ENCODE measurements at regions not wholly inside any gene's neighbourhood (a gene's known extent, or its start where the extent isn't known, plus 50 kb on each side); places are given as distances from the start of the nearest gene placed in this dataset.

GRCh38 chr2:221075203-221075602 is 496.9 kb downstream of the EPHA4 start:
- H3K56ac ChIP-seq (ENCODE audit: insufficient read length, low read depth, low read length), result no peak overlapping the region
- no peak overlapping the region for H4K5ac ChIP-seq (ENCODE audit: insufficient read length, low read depth, low read length)
- no peak for DNase-seq
- H3K4ac ChIP-seq (ENCODE audit: low read depth, low read length), result no peak overlapping the region
- H3K27ac ChIP-seq (ENCODE audit: insufficient read length, low read depth, low read length), result no peak overlapping the region
- no peak overlapping the region for H3T11ph ChIP-seq (ENCODE audit: low read length)
- no peak overlapping the region for H2BK120ac ChIP-seq (ENCODE audit: low read depth, low read length, poor library complexity, severe bottlenecking)
- no peak overlapping the region for H4K91ac ChIP-seq (ENCODE audit: insufficient read length, low read depth, low read length)
- Mint-ChIP-seq H3K9me3 (peaks cover 22 to 31% of the 10 kb centered on the region in 2 experiments), H3K27ac (peak overlapping the region in 1 of 3 experiments; percentile 17; a peak in 1 of 7 replicates), H3K4me1 (no peaks in the 10 kb centered on the region), H3K36me3 (ENCODE audit: insufficient read depth in 1 of 3, low read depth in 3 of 3) (peaks cover 4 to 23% (median 11%) of the 10 kb centered on the region in 3 experiments; a peak in 6 of 7 replicates), H3K27me3 (ENCODE audit: low read depth) (no peaks in the 10 kb centered on the region), H3K4me3 (no peak overlapping the region)
- H2AFZ ChIP-seq (ENCODE audit: low read length), result no peak overlapping the region
- no peak for TF ChIP-seq CTCF (conservative IDR thresholded peaks at IDR 0.05)
- no peak overlapping the region for H3K9ac ChIP-seq (ENCODE audit: extremely low read depth, insufficient read length, low read length)
- no peak overlapping the region for H3K18ac ChIP-seq (ENCODE audit: insufficient read length, low read depth, low read length)
- H2AK5ac ChIP-seq (ENCODE audit: insufficient read length, low read length), result no peak overlapping the region
- peaks cover 14% of the 10 kb centered on the region for H3K9me3 ChIP-seq (ENCODE audit: control insufficient read depth, low read depth, low read length)
- H3K23ac ChIP-seq (ENCODE audit: insufficient read length, low read depth, low read length), result no peak overlapping the region
- no CpG with 5 or more reads among the region's 3 CpGs for WGBS (ENCODE audit: extremely low coverage, insufficient read length, low lambda C conversion rate)
- H3K4me2 ChIP-seq (ENCODE audit: insufficient read depth, insufficient read length, low read length), result no peak overlapping the region
- no peaks in the 10 kb centered on the region for H4K20me1 ChIP-seq (ENCODE audit: control insufficient read depth, insufficient read depth, insufficient read length)
- no peak overlapping the region for H2BK5ac ChIP-seq (ENCODE audit: insufficient read length, low read length)
- H3K23me2 ChIP-seq (ENCODE audit: insufficient read length, low read depth, low read length, poor library complexity, severe bottlenecking), result no peaks in the 10 kb centered on the region
- no peak overlapping the region for H2BK12ac ChIP-seq (ENCODE audit: insufficient read length, low read depth, low read length)
- no peak overlapping the region for H4K8ac ChIP-seq (replicated peaks; ENCODE audit: insufficient read length, low read depth, low read length)
- no peaks in the 10 kb centered on the region for H3K79me1 ChIP-seq (ENCODE audit: insufficient read depth, low read depth, low read length, poor library complexity, severe bottlenecking)
- H3K14ac ChIP-seq (ENCODE audit: insufficient read depth, low read length), result no peak overlapping the region
- no peaks in the 10 kb centered on the region for H3K79me2 ChIP-seq (ENCODE audit: insufficient read depth, low read length)
- H3K27me3 ChIP-seq (ENCODE audit: insufficient read depth, low read length), result no peaks in the 10 kb centered on the region
- H2BK20ac ChIP-seq (ENCODE audit: low read depth, low read length, poor library complexity, severe bottlenecking), result no peak overlapping the region
- H2BK15ac ChIP-seq (ENCODE audit: low read depth, low read length), result no peak overlapping the region
- no peaks in the 10 kb centered on the region for H3K4me1 ChIP-seq (ENCODE audit: insufficient read depth, low read length)
